ENCODE measurements at regions not wholly inside any gene's neighbourhood (a gene's known extent, or its start where the extent isn't known, plus 50 kb on each side); places are given as distances from the start of the nearest gene placed in this dataset.
"Not testable (repeated sequence)": the region's sequence is repeated elsewhere in the genome, so short reads cannot be mapped to it uniquely, and the experiment has no call there.

- no peak for TF ChIP-seq CTCF (conservative IDR thresholded peaks at IDR 0.05; ENCODE audit: low read depth)
- peak overlapping the region; percentile 15 for H3K27ac ChIP-seq
- POLR2A ChIA-PET (ENCODE audit: low non-redundant PET): no interaction called here
- DNase-seq (ENCODE audit: low spot score): no peak
- CTCF ChIA-PET: interaction anchor here (1.2 kb wide), 1 partner anchor 19 kb away, joined by 3 read pairs; no protein-coding TSS in a partner anchor
These were observed 74.6 kb downstream of the ACTL7B start for GRCh38 chr9:108780942-108781734.

DNA sequence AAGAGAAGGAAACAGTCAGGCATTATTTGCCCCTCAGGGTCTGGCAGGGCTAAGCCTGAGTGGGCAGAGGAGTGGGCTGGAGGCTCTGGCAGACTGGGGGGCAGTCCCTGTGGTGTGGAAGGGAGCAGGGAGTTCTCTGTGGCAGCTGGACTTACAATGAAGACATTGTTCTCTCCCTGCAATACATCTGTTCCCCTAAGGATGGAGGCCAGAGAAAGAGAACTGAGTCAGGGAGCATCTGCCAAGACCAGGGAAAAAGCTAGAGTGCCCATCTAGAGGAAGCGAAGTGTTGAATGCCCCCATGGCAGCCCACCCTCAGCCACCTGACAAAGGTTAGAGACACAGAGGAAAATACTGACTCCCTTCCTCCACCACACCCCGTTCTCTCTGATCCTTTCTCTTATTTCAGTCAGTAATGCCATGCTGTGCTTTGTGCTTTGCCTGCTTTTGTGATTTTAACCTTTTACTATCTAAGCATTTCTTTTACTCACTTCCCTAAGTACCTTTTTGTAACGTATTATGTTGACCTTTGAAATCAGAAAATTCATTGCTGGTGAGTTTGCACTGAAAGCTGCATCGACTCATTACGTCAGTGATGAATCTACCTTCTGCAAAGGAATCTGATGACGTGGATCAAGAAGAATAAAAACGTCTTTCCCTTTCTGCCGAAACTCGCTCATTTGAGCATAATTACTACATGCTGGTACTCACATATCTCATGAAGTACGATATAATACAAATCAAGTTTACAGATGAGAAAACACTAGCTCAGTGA is 76.0 kb downstream of the ACTL7B start:
- no peak for DNase-seq (ENCODE audit: low spot score)
- H3K27ac ChIP-seq: no peak overlapping the region
- no peak for TF ChIP-seq CTCF (conservative IDR thresholded peaks at IDR 0.05; ENCODE audit: low read depth)
- ChIA-PET CTCF (interaction anchor here (1.2 kb wide), 1 partner anchor 18 kb away, joined by 3 read pairs; no protein-coding TSS in a partner anchor), POLR2A (ENCODE audit: low non-redundant PET) (no interaction called here)

DNA sequence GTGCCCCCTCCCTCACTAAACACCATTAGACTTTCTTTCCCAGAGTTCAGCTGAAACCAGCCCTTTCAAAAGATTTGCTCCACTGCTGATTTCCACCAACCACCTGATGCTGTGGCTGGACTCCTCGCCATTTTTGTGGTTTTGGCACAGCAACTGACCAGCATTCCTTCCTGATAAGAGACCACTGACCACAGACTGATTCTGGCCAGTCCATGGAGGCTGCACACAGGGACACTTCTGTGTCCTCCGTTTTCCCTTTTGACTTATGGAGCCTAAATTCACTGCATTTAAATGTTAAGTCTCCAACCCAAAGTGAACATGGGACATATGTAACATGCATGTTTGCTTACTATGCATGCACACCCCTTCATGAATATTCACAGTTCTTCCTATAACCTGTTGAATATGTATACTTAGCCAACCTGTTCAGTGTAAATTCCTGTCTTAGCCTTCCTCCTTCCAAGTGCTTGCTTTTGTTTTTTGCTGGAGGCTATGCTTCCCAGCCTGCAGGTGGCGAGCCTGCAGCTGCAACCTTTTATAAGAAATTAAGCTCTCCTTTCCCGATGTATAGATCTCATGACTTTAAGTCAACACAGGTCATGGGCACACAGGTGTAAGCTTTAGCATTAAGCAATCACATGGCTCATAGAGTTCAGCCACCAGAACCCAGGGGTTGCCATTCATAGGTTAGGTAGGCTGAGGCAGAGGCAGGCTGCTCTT is 78.7 kb downstream of the ACTL7B start:
- ChIA-PET POLR2A (ENCODE audit: low non-redundant PET) (no interaction called here), CTCF (interaction anchor here (0.6 to 1.1 kb wide), 3 partner anchors 14 to 1365 kb away, joined by 3 read pairs; no protein-coding TSS in a partner anchor)
- H3K27ac ChIP-seq: no peak overlapping the region
- no peak for DNase-seq (ENCODE audit: low spot score)
- no peak; the same call in 1 of the 2 replicates for TF ChIP-seq CTCF (conservative IDR thresholded peaks at IDR 0.05; ENCODE audit: low read depth)

DNA sequence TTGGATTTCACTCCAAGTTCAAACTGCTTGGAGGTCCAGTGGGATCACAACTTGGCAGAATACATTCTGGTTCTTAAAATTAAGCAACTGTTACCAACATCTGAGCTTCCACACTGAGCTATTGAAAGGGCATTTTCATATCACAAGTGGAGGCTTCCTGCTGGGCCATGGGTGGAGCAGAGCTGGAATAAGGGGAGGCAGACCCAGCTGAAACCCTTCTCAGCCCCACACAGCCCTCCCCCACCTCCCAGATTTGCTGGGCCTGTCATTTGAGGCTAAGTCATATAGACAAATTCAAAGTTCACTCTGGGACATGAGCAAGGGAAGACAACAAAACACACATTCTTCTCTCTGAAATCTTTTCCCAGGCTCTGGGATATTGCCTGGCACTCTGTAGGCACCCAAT is 79.9 kb downstream of the ACTL7B start:
- POLR2A ChIA-PET (ENCODE audit: low non-redundant PET): no interaction called here
- CTCF ChIA-PET: interaction anchor here (0.6 to 0.7 kb wide), 3 partner anchors 94 to 1291 kb away, joined by 3 to 4 read pairs (median 3); no protein-coding TSS in a partner anchor
- no peak overlapping the region for H3K27ac ChIP-seq
- TF ChIP-seq CTCF (conservative IDR thresholded peaks at IDR 0.05; ENCODE audit: low read depth): no peak
- DNase-seq (ENCODE audit: low spot score): no peak

GRCh38 chr9:108774088-108774487 is 81.7 kb downstream of the ACTL7B start:
- DNase-seq (ENCODE audit: low spot score): peak; percentile 41
- peak overlapping the region; percentile 27 for H3K27ac ChIP-seq
- CTCF ChIA-PET: interaction anchor here (1.2 to 1.3 kb wide), 2 partner anchors 11 to 12 kb away, joined by 3 read pairs; no protein-coding TSS in a partner anchor
- POLR2A ChIA-PET (ENCODE audit: low non-redundant PET): not testable (repeated sequence)

GRCh38 chr9:108772301-108772894 is 83.4 kb downstream of the ACTL7B start:
- CTCF ChIA-PET: no interaction called here
- TF ChIP-seq CTCF (conservative IDR thresholded peaks at IDR 0.05; ENCODE audit: low read depth): no peak
- no peak overlapping the region for H3K27ac ChIP-seq
- POLR2A ChIA-PET (ENCODE audit: low non-redundant PET): no interaction called here
- DNase-seq (ENCODE audit: low spot score): no peak
